GM04504 (cell line): ENCODE measurements at regions not wholly inside any gene's neighbourhood (a gene's known extent, or its start where the extent isn't known, plus 50 kb on each side); places are given as distances from the start of the nearest gene placed in this dataset.

Source experiments
- DNase-seq: peaks from one replicate; pipeline ENCODE4 v3.0.0-alpha.2; 2012; ENCODE audit warnings: low read depth

DNA sequence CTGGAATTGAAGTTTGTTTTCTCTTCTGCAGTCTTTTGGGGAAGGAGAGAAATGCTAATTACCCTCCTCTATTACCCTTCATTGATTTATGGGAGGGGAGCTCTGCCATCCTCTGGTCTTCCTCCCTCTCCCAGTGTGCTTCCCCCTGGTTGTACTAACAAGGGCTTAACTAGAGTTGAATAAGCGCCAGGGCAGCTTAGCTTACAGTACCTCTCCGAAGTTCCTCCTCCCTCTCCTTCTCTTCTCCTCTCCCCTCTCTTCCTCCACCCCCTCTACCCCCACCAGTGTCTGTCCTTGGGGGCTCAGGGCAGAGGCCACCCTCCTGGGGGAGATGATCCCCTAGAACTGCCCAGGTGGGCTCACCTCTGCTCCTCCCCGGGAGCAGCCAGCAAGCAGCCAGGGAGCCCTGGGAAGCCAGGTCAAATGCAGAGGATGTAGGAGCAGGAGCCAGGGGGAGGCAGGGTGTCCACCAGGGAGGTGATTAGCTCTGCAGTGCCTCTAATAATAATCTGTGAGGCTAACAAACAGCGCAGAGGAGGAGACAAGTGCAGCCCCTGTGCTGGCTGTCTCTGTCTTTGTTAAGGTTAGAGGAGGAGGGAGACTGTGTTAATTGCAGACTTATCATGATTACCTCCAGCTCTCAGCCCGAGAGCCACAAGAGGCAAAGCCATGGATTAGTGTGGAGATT, 191.6 kb upstream of the CADM1 start:
- no peak for DNase-seq

DNA sequence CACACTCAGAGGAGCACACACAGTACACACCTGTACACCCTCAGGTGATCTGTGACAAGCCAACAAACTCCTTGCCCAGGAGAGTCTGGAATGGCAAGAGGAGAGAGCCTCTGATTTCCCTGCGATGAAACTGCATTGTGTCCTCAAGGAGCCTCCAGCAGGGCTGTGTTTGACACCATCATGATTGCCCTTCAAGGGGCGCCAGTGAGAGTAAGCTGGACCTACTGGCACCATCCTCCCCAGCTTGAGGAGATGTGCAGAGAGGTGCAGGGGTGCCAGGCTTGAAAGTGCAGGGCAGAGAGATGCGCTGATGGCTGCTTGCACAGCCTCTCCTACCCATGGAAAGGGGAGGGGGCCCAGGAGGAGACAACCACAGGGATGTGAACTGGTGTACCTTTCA, 188.8 kb upstream of the CADM1 start:
- no peak for DNase-seq

GRCh38 chr11:115691030-115691429, 186.8 kb upstream of the CADM1 start:
- no peak for DNase-seq

DNA sequence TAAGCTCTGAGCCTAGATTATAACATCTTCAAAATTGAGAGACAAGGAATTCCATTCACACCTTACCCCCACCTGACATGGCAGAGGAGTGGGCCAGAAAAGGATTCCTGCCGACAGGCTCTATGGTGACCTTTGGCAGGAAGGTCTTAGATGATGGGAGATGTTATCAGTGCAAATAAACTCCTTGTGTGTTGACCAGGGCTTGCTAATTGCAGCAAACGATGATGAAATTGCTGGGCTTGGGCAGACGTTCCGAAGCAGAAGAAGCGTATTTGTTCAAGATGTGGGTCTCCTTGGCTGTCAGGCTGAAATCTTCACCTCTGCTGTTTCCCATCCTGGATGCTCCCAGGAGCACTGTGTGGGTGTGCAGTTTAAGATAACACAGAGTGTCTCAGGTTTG, 183.7 kb upstream of the CADM1 start:
- DNase-seq: no peak

- DNase-seq: no peak
Measured at GRCh38 chr11:115684699-115685098, 180.5 kb upstream of the CADM1 start.

- no peak for DNase-seq
Measured at GRCh38 chr11:115684135-115684534, 179.9 kb upstream of the CADM1 start.

- DNase-seq: no peak
Measured at GRCh38 chr11:115682888-115683287, 178.7 kb upstream of the CADM1 start.

DNA sequence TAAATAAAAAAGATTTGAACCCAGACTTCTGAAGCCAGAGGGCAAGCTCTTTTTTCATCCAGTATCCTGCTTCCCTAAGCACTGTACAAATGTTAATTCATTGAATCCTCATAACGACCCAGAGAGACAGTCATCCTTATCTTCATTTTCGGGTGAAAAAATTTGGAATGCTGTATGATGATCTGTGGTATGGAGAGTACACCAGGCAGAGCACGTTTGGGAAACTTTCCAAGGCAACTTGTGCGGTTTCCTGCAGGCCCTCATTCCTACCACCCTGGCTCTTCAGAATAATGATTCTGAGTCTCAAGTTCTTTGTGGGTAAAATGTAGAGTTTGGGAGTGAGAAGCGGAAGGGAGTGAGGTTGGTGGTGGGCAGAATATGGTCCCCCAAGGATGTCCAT, 177.9 kb upstream of the CADM1 start:
- no peak for DNase-seq

DNA sequence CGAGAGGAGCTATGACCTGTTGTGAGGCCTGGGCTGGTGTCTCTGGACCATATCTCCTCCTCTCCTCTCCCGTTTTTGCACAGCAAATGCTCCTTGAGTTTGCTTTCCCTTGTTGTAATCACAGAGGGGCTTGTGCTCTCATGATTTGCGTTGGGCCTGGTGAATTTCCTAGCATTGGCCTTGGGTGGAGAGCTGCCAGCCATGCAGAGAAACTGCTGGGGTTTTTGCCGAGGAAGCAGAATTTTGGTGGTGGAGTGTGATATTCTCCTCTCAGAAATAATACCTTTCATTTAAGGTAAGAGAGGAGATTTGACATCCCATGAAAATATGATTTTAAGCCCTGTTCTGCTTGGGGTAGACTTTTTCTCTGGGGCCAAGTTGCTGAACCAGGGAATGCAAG, 175.7 kb upstream of the CADM1 start:
- no peak for DNase-seq

DNA sequence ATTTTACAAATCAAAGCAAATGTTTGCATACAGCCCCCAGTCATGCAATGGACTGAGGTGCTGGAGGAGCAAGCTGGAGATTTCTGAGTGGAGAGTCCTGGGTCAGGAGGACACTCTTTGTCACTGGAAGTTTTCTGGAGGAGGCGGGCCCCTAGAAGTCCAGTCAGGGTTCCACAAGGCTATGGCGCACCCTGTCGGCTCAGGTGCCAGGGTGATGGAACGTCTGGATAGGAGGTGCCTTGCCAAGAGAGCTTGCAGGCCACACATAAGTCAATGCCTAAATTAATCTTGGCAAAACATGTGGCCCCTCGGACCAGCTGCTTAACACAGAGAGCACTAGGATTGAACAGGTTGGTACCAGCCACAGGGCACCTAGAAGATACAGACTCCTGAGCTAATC, 174.7 kb upstream of the CADM1 start:
- DNase-seq: no peak

DNA sequence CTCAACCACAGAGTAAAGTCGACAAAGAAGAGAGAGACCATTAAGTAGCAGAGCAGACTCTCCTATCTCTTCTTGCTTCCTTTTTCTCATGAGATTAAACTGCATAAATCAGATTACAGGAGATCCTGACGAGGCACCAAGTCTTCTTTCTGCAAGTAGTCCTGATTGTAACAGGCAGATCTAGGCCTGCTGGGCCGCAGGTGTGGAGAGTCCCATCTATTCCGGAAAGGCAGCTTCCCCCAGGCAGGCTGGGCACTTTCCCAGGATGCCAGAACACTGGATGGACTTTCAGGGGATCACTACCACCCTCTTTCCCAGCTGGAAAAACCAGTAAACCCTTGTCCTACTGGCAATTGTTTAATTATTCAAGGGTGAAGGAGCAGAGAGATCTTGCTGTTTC, 173.0 kb upstream of the CADM1 start:
- no peak for DNase-seq

GRCh38 chr11:115676768-115677167, 172.6 kb upstream of the CADM1 start:
- DNase-seq: no peak

DNA sequence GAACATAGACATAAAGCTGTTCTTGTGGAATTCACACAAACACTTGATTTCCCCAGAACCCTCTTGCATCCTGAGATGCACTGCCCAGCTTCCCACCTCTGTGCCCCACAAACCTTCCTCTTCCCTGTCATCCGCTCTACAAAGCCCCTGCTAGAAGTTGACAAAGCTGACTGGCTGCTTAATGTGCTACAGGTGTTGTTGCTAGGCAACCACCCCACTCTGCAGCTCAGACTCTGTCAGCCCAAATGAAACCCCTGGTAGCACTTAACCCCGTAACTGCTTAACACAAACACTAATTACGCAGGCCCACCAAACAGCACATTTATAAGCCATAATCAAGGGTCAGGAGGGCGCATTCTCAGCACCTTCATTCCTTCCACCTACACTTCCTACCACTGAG, 172.0 kb upstream of the CADM1 start:
- no peak for DNase-seq

DNA sequence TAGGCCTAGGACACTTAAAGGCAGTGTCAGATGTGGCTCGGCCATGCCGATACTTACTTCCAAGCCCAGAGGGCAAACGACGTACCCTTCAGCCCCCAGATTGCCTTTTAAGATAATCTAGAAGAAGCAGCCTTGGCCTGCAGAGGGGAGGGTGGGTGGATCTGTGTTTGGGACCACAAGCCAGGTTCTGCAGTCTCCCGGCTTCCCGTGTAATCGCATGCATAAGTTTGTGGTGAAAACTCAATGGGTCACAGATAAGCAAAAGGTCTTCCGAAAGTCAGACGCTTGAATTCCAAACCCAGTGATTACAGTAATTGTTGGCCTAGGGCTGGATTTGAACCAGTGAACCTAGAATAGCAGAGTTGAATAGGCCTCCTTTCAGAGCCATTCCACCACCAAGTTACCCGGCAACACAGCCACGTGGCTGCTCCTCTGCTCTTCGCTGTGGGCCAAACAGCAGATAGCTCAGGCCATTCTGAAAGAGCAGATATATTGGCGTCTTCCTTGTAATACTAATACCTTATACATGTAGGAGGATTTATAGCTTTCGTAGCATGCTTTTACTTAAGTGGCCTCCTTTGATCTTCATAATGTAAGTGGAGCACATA, 170.8 kb upstream of the CADM1 start:
- DNase-seq: no peak

DNA sequence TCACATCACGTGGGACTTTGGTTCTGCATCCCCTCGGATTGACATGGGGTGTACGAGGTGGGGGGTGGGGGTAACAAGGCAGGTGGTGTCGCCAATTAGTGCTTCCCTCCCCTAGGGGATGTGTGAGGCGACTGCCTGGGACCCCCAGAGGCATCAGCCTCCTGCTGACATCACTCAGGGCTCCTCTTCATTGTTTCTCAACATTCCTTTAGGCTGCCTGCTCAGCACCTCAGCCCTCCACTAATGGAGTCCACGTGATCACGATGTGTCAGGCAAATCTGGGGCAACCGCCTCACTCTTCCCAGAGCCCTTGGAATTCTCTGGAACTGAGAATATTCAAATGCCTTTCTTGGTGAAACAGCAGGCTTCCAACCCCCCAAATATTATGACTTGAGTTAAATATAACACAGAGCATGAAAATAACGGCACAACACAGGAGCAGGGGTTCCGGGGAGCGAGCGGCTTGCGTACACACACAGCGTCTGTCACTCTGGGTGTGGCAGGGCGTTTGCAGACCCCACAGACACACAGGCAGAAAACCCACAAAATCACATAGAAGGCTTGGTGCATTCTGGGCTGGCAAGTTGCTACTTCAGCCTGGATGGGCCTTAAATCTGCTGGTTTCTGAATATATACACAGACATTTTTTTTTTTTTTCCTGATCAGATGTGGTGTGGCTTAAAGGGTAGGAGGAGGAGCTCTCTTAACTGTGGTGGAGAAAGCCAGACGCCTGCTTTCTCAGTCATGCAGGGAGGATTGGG, 170.1 kb upstream of the CADM1 start:
- DNase-seq: no peak

GRCh38 chr11:115673720-115674119, 169.5 kb upstream of the CADM1 start:
- DNase-seq: no peak

DNA sequence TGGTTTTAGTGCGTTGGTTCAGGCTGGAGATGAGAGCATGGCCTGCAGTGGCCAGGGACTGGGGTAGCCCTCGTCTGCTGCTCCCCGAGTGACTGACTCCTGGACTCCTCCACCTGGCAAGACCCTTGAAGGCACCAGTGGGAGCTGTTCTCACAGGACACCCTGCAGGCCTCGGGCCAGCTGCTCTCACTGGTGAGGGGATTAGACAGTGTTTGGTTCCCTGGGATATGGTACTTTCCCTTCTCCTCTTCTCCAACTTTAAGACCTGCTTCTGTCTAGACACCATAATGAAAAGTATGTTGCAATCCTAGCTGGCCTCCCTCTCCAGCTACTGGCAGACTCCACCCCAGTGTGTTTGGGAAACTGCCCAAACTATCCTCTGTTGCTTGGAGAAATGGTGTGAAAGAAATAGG, 168.8 kb upstream of the CADM1 start:
- no peak for DNase-seq

- DNase-seq: no peak
Measured at GRCh38 chr11:115672412-115672811, 168.2 kb upstream of the CADM1 start.

DNA sequence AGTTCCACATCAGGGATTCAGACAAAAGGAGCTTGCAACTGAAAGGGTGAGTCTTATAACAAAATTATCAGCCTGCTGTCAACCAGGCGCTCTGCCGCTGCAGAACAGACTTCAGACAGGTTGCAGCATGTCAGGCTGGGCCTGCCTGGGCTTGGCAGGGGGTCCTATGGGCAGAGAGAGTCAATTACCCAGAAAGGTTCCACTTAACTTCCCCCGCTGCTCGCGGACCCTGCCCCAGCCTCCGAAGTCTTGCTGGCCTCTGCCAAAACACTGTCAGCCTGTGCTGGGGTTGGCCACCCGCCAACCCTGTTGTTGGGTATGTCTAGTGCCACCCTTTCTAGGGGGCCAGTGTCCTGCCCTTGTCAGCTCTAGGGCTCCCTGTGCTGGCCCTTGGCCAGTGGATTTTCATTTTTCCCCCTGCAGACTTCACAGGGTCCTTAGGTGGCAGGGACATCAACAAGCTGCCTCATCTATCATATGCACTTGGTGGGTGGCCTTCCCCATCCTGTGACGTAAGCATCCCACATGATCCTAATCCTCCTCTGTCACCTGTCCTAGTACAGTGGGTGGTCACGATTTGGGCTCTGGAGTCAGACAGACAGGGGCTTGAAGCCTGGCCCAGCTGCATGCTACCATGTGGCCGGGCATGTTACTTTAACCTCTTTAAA, 166.5 kb upstream of the CADM1 start:
- DNase-seq: no peak

GRCh38 chr11:115665958-115666357, 161.7 kb upstream of the CADM1 start:
- no peak for DNase-seq

GRCh38 chr11:115665175-115665821, 161.1 kb upstream of the CADM1 start:
- DNase-seq: no peak

DNA sequence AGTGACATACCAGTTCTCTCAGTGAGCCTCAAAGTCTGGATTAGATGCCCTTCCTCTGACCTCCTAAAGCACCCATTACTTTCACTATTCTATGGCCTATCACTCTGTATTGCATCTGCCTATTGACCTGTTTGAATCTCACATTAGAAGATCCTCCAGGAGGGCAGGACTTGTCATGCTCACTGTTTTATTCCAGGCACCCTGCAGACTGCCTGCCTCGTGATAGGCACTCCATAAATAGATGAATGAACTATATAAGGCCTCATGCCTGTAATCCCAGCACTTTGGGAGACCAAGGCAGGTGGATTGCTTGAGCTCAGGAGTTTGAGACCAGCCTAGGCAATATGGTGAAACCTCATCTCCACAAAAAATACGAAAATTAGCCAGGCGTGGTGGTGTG, 160.1 kb upstream of the CADM1 start:
- no peak for DNase-seq
